ENCODE measurements at regions not wholly inside any gene's neighbourhood (a gene's known extent, or its start where the extent isn't known, plus 50 kb on each side); places are given as distances from the start of the nearest gene placed in this dataset.
"Not testable (repeated sequence)": the region's sequence is repeated elsewhere in the genome, so short reads cannot be mapped to it uniquely, and the experiment has no call there.

DNA sequence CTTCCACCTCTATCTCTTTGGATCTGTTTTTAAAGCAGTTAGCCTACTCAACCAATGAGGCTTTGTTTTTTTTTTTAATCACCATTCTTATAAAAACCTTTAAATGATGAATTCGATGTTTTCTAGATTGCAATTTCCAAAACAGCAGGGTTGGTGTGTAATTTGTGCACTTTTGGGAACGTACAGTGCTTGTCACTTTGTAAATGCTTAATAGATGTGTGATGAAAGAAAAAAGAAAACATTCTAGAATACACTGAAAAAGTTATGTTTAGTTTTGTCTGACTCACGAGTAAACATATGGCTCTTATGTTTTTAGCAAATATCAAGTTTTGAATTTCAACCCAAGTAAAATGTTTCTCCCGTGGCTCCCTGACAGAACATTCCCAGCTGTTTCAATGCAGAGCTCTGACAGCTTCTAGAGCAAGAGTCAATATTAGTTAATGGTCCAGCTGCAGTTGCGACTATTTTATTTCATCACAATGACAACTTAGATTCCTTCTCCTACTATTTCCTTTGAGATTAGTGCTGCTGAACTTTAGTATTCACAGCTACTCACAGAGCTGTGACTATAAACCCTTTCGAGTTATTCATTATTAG, 362.5 kb upstream of the ADAMTS5 start:
- TF ChIP-seq EP300 (IDR thresholded peaks at IDR 0.05) (no peak), POLR2AphosphoS5 (IDR thresholded peaks at IDR 0.05) (peak; percentile 65), POLR2A (IDR thresholded peaks at IDR 0.05) (no peak)
- TF ChIP-seq, protein P1, sequence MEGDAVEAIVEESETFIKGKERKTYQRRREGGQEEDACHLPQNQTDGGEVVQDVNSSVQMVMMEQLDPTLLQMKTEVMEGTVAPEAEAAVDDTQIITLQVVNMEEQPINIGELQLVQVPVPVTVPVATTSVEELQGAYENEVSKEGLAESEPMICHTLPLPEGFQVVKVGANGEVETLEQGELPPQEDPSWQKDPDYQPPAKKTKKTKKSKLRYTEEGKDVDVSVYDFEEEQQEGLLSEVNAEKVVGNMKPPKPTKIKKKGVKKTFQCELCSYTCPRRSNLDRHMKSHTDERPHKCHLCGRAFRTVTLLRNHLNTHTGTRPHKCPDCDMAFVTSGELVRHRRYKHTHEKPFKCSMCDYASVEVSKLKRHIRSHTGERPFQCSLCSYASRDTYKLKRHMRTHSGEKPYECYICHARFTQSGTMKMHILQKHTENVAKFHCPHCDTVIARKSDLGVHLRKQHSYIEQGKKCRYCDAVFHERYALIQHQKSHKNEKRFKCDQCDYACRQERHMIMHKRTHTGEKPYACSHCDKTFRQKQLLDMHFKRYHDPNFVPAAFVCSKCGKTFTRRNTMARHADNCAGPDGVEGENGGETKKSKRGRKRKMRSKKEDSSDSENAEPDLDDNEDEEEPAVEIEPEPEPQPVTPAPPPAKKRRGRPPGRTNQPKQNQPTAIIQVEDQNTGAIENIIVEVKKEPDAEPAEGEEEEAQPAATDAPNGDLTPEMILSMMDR (IDR thresholded peaks at IDR 0.05) = no peak
- ATAC-seq = peak; percentile 72
- peak overlapping the region in 1 of 4 donors; percentile 38 for H3K27ac ChIP-seq
- WGBS, 2 donors (ENCODE audit: low coverage in 1 of 2) = 35 to 60% methylated on average over 6 of the region's 6 CpGs
- H3K4me1 ChIP-seq = no peaks in the 10 kb centered on the region
- H3K4me3 ChIP-seq = no peak overlapping the region
- H3K9me3 ChIP-seq = no peaks in the 10 kb centered on the region
- H3K27me3 ChIP-seq = no peaks in the 10 kb centered on the region
- H3K36me3 ChIP-seq = no peaks in the 10 kb centered on the region

DNA sequence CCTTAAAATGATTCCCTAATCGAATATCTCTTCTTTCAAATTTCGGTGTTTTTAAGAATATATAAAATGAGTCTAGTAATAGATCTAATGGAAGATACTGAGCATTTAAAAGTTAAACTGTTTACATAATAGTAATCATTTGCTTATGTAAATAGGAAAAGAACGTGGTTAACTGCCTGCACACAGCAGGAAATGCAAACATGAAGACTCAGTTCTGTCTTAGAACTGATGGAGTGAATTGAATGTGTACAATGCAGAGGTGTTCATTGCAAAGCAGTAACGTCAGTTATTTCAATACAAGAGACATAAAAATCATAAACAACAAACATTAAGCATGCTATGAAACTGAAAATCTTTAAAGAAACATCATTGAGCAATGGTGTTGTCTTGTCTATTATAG, 359.4 kb upstream of the ADAMTS5 start:
- 43 to 46% methylated on average over 3 to 4 of the region's 4 CpGs for WGBS, 2 donors (ENCODE audit: low coverage in 1 of 2)
- Histone ChIP-seq H3K27me3 (no peaks in the 10 kb centered on the region), H3K4me3 (no peak overlapping the region), H3K27ac (no peak overlapping the region), H3K9me3 (no peaks in the 10 kb centered on the region), H3K36me3 (no peaks in the 10 kb centered on the region), H3K4me1 (no peaks in the 10 kb centered on the region)
- no peak for TF ChIP-seq POLR2A (IDR thresholded peaks at IDR 0.05)
- TF ChIP-seq EP300 (IDR thresholded peaks at IDR 0.05) = no peak
- TF ChIP-seq, protein P1 (IDR thresholded peaks at IDR 0.05) = no peak
- no peak for TF ChIP-seq POLR2AphosphoS5 (IDR thresholded peaks at IDR 0.05)
- ATAC-seq = no peak

- no peak overlapping the region for H3K27ac ChIP-seq
- no peaks in the 10 kb centered on the region for H3K4me1 ChIP-seq
- no peak overlapping the region for H3K4me3 ChIP-seq
- no peaks in the 10 kb centered on the region for H3K9me3 ChIP-seq
- no peaks in the 10 kb centered on the region for H3K36me3 ChIP-seq
- no peak for ATAC-seq
- H3K27me3 ChIP-seq = no peaks in the 10 kb centered on the region
- WGBS, 2 donors (ENCODE audit: low coverage in 1 of 2) = 53 to 72% methylated on average over 2 of the region's 2 CpGs
- TF ChIP-seq EP300 (IDR thresholded peaks at IDR 0.05) (no peak), POLR2A (IDR thresholded peaks at IDR 0.05) (no peak), POLR2AphosphoS5 (IDR thresholded peaks at IDR 0.05) (no peak)
- TF ChIP-seq, protein P1 (IDR thresholded peaks at IDR 0.05) = no peak
Observed at GRCh38 chr21:27323331-27323730, 356.4 kb upstream of the ADAMTS5 start.

GRCh38 chr21:27321791-27322190, 354.9 kb upstream of the ADAMTS5 start:
- no peaks in the 10 kb centered on the region for H3K4me1 ChIP-seq
- H3K4me3 ChIP-seq = no peak overlapping the region
- H3K36me3 ChIP-seq = no peaks in the 10 kb centered on the region
- no peak for TF ChIP-seq POLR2AphosphoS5 (IDR thresholded peaks at IDR 0.05)
- no peak for ATAC-seq
- 88 to 92% methylated on average over 2 of the region's 2 CpGs for WGBS, 2 donors (ENCODE audit: low coverage in 1 of 2)
- H3K27me3 ChIP-seq = no peaks in the 10 kb centered on the region
- H3K27ac ChIP-seq = no peak overlapping the region
- H3K9me3 ChIP-seq = no peaks in the 10 kb centered on the region

GRCh38 chr21:27320868-27321267, 354.0 kb upstream of the ADAMTS5 start:
- Histone ChIP-seq H3K36me3 (no peaks in the 10 kb centered on the region), H3K4me1 (no peaks in the 10 kb centered on the region), H3K27ac (no peak overlapping the region), H3K9me3 (no peaks in the 10 kb centered on the region), H3K27me3 (no peaks in the 10 kb centered on the region), H3K4me3 (no peak overlapping the region)
- TF ChIP-seq EP300 (IDR thresholded peaks at IDR 0.05) (no peak), POLR2AphosphoS5 (IDR thresholded peaks at IDR 0.05) (no peak), POLR2A (IDR thresholded peaks at IDR 0.05) (no peak)
- TF ChIP-seq, protein P1 (IDR thresholded peaks at IDR 0.05) = no peak
- 77 to 90% methylated on average over 3 of the region's 3 CpGs for WGBS, 2 donors (ENCODE audit: low coverage in 1 of 2)
- no peak for ATAC-seq

GRCh38 chr21:27317601-27318000, 350.7 kb upstream of the ADAMTS5 start:
- ATAC-seq, H3K4me3 ChIP-seq, H3K27me3 ChIP-seq, H3K36me3 ChIP-seq, H3K9me3 ChIP-seq, H3K27ac ChIP-seq, H3K4me1 ChIP-seq: not testable (repeated sequence)
- 85 to 100% methylated on average over 2 of the region's 3 CpGs for WGBS, 2 donors (ENCODE audit: low coverage in 1 of 2)
